GM23338 (cell line): ENCODE measurements at regions not wholly inside any gene's neighbourhood (a gene's known extent, or its start where the extent isn't known, plus 50 kb on each side); places are given as distances from the start of the nearest gene placed in this dataset.

Source experiments
- ATAC-seq: fragments of 200-7000 bp; cut with Tn5 transposase; 3 replicates; pipeline ENCODE4 v1.9.1; 2020
- DNase-seq: peaks from one replicate; pipeline ENCODE4 v3.0.0-alpha.2; 2015; ENCODE audit warnings: low spot score
- H2AFZ ChIP-seq: fragments of 200-600 bp; sonication (generic); 2 replicates; pipeline ENCODE4 v1.8.0; 2016; ENCODE audit warnings: antibody characterized with exemption, mild to moderate bottlenecking, moderate library complexity
- H3F3A ChIP-seq: fragments of 200-600 bp; sonication (generic); replicated peaks from 2 replicates; pipeline ENCODE4 v1.8.0; 2017; ENCODE audit warnings: antibody characterized with exemption, mixed run types, low read depth
- H3K27ac ChIP-seq: fragments of 200-600 bp; sonication (generic); 2 replicates; pipeline ENCODE4 v1.6.1; 2016; ENCODE audit warnings: low read depth
- H3K27me3 ChIP-seq: fragments of 200-600 bp; sonication (generic); 2 replicates; pipeline ENCODE4 v1.8.0; 2016; ENCODE audit warnings: mild to moderate bottlenecking, mixed run types, moderate library complexity; ENCODE audit not compliant: insufficient read depth
- H3K36me3 ChIP-seq: fragments of 200-600 bp; sonication (generic); 2 replicates; pipeline ENCODE4 v1.8.0; 2016; ENCODE audit warnings: mild to moderate bottlenecking; ENCODE audit not compliant: insufficient read depth
- H3K4me1 ChIP-seq: fragments of 200-600 bp; sonication (generic); 2 replicates; pipeline ENCODE4 v1.8.0; 2016; ENCODE audit warnings: mild to moderate bottlenecking, moderate library complexity; ENCODE audit not compliant: insufficient read depth
- H3K4me2 ChIP-seq: fragments of 200-600 bp; sonication (generic); 2 replicates; pipeline ENCODE4 v1.7.1; 2017; ENCODE audit warnings: mixed run types
- H3K4me3 ChIP-seq: fragments of 200-600 bp; sonication (generic); 2 replicates; pipeline ENCODE4 v1.6.1; 2016; ENCODE audit warnings: mixed run types
- H3K79me2 ChIP-seq: fragments of 200-600 bp; sonication (generic); replicated peaks from 2 replicates; pipeline ENCODE4 v1.8.0; 2017; ENCODE audit warnings: mild to moderate bottlenecking; ENCODE audit not compliant: insufficient read depth
- H3K9me2 ChIP-seq: fragments of 200-600 bp; sonication (generic); 2 replicates; pipeline ENCODE4 v1.8.0; 2017; ENCODE audit not compliant: insufficient read depth
- H4K20me1 ChIP-seq: fragments of 200-600 bp; sonication (generic); replicated peaks from 2 replicates; pipeline ENCODE4 v1.8.0; 2017; ENCODE audit warnings: mild to moderate bottlenecking; ENCODE audit not compliant: insufficient read depth
- H3K27ac Mint-ChIP-seq: 2 replicates; pipeline ENCODE4 v1.8.0; 2020; ENCODE audit warnings: inconsistent platforms, mild to moderate bottlenecking, moderate library complexity, mixed read lengths
- H3K27me3 Mint-ChIP-seq: 3 replicates; pipeline ENCODE4 v1.8.0; 2022; ENCODE audit warnings: low read depth, mild to moderate bottlenecking, moderate library complexity, mixed read lengths, inconsistent platforms; ENCODE audit not compliant: insufficient read depth, poor library complexity
- H3K36me3 Mint-ChIP-seq: 3 replicates; pipeline ENCODE4 v1.8.0; 2021; ENCODE audit warnings: low read depth, mild to moderate bottlenecking, inconsistent platforms, moderate library complexity, mixed read lengths
- H3K4me1 Mint-ChIP-seq: 3 replicates; pipeline ENCODE4 v1.8.0; 2020; ENCODE audit warnings: mild to moderate bottlenecking, inconsistent platforms, mixed read lengths
- H3K4me3 Mint-ChIP-seq: 3 replicates; pipeline ENCODE4 v1.8.0; 2021; ENCODE audit warnings: moderate library complexity, mild to moderate bottlenecking, inconsistent platforms, mixed read lengths
- H3K9me3 Mint-ChIP-seq: 3 replicates; pipeline ENCODE4 v1.8.0; 2020; ENCODE audit warnings: moderate library complexity, mild to moderate bottlenecking, inconsistent platforms, mixed read lengths
- CREB1 ChIP-seq: fragments of 250-450 bp; sonication (Bioruptor Pico); IDR thresholded peaks from 2 replicates; pipeline ENCODE4 v1.5.0; 2020; ENCODE audit warnings: low read depth, mild to moderate bottlenecking, moderate library complexity
- EZH2 ChIP-seq: fragments of 200-600 bp; sonication (generic); IDR thresholded peaks from one replicate; pipeline ENCODE4 v1.8.0; 2017; ENCODE audit warnings: antibody characterized with exemption, mild to moderate bottlenecking, low read depth; ENCODE audit not compliant: unreplicated experiment
- EZH2phosphoT487 ChIP-seq: fragments of 200-600 bp; sonication (generic); IDR thresholded peaks from one replicate; pipeline ENCODE4 v1.8.1; 2018; ENCODE audit warnings: antibody characterized with exemption; ENCODE audit not compliant: unreplicated experiment
- JUNB ChIP-seq: IDR thresholded peaks from one replicate; pipeline ENCODE4 v1.6.1; 2016; ENCODE audit warnings: antibody characterized with exemption; ENCODE audit not compliant: unreplicated experiment
- NANOG ChIP-seq: IDR thresholded peaks from 2 replicates; pipeline ENCODE4 v1.6.1; 2016; ENCODE audit warnings: antibody characterized with exemption, borderline replicate concordance
- POLR2AphosphoS5 ChIP-seq: IDR thresholded peaks from 2 replicates; pipeline ENCODE4 v1.6.1; 2016; ENCODE audit warnings: antibody characterized with exemption, low read depth
- STAT1 ChIP-seq: IDR thresholded peaks from one replicate; pipeline ENCODE4 v1.6.1; 2016; ENCODE audit warnings: antibody characterized with exemption; ENCODE audit not compliant: unreplicated experiment
- ZNF114 ChIP-seq: fragments of 250-450 bp; sonication (Bioruptor Pico); IDR thresholded peaks from 2 replicates; pipeline ENCODE4 v1.5.0; 2020; ENCODE audit warnings: mild to moderate bottlenecking, moderate library complexity
- ZNF331 ChIP-seq: fragments of 250-450 bp; sonication (Bioruptor Pico); IDR thresholded peaks from 2 replicates; pipeline ENCODE4 v1.5.0; 2020; ENCODE audit warnings: low read depth, mild to moderate bottlenecking, moderate library complexity
- TF ChIP-seq, protein P1 (sequence below): IDR thresholded peaks from 2 replicates; pipeline ENCODE4 v1.6.1; 2016; ENCODE audit warnings: antibody characterized with exemption
- TF ChIP-seq, protein P2 (sequence below): IDR thresholded peaks from one replicate; pipeline ENCODE4 v1.6.1; 2018; ENCODE audit warnings: antibody characterized with exemption; ENCODE audit not compliant: unreplicated experiment
- TF ChIP-seq, protein P3 (sequence below): fragments of 250-450 bp; sonication (Bioruptor Pico); IDR thresholded peaks from 2 replicates; pipeline ENCODE4 v1.5.0; 2020; ENCODE audit warnings: mild to moderate bottlenecking, moderate library complexity
- TF ChIP-seq, protein P4 (sequence below), 2 experiments: fragments of 200-600 bp in 1 of 2; sonication (generic) in 1 of 2; conservative IDR thresholded peaks; 2 replicates each; pipeline versions ENCODE4 v1.5.1 to v1.6.1; 2016 to 2017; ENCODE audit warnings: antibody characterized with exemption in 2 of 2, low read depth in 2 of 2, mild to moderate bottlenecking in 2 of 2, moderate library complexity in 1 of 2

DNA sequence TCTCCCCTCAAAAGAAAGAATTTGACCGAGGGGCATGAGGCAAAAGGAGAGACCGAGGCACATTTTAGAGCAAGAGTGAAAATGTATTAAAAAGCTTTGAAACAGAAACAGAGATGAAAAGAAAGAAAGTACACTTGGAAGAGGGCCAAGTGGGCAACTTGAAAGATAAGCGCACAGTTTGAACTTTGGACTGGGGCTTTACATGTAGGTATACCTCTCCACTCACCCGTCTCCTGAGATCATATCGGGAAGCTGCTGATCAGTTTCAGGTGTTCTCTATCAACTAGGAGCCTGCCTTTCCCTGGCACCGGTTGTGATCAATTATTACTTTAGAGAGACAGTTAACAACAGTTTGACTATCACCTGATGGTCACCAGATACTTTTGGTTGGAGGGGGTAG is 2666.5 kb downstream of the ARAP2 start:
- Mint-ChIP-seq H3K4me1 (no peaks in the 10 kb centered on the region), H3K9me3 (peaks cover 17% of the 10 kb centered on the region), H3K36me3 (peaks cover 7% of the 10 kb centered on the region; the same call in 2 of the 3 replicates), H3K27me3 (peaks cover 3% of the 10 kb centered on the region), H3K27ac (no peak overlapping the region), H3K4me3 (no peak overlapping the region)
- Histone ChIP-seq H3K27ac (no peak overlapping the region), H3K27me3 (no peaks in the 10 kb centered on the region), H2AFZ (no peak overlapping the region), H3K4me1 (no peaks in the 10 kb centered on the region), H3K4me2 (no peak overlapping the region), H3K79me2 (no peaks in the 10 kb centered on the region), H3K9me2 (peaks cover 3% of the 10 kb centered on the region; the same call in 1 of the 2 replicates), H4K20me1 (no peaks in the 10 kb centered on the region), H3F3A (no peaks in the 10 kb centered on the region), H3K36me3 (no peaks in the 10 kb centered on the region), H3K4me3 (no peak overlapping the region)
- TF ChIP-seq, protein P1, sequence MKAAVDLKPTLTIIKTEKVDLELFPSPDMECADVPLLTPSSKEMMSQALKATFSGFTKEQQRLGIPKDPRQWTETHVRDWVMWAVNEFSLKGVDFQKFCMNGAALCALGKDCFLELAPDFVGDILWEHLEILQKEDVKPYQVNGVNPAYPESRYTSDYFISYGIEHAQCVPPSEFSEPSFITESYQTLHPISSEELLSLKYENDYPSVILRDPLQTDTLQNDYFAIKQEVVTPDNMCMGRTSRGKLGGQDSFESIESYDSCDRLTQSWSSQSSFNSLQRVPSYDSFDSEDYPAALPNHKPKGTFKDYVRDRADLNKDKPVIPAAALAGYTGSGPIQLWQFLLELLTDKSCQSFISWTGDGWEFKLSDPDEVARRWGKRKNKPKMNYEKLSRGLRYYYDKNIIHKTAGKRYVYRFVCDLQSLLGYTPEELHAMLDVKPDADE, result no peak
- TF ChIP-seq, protein P2, sequence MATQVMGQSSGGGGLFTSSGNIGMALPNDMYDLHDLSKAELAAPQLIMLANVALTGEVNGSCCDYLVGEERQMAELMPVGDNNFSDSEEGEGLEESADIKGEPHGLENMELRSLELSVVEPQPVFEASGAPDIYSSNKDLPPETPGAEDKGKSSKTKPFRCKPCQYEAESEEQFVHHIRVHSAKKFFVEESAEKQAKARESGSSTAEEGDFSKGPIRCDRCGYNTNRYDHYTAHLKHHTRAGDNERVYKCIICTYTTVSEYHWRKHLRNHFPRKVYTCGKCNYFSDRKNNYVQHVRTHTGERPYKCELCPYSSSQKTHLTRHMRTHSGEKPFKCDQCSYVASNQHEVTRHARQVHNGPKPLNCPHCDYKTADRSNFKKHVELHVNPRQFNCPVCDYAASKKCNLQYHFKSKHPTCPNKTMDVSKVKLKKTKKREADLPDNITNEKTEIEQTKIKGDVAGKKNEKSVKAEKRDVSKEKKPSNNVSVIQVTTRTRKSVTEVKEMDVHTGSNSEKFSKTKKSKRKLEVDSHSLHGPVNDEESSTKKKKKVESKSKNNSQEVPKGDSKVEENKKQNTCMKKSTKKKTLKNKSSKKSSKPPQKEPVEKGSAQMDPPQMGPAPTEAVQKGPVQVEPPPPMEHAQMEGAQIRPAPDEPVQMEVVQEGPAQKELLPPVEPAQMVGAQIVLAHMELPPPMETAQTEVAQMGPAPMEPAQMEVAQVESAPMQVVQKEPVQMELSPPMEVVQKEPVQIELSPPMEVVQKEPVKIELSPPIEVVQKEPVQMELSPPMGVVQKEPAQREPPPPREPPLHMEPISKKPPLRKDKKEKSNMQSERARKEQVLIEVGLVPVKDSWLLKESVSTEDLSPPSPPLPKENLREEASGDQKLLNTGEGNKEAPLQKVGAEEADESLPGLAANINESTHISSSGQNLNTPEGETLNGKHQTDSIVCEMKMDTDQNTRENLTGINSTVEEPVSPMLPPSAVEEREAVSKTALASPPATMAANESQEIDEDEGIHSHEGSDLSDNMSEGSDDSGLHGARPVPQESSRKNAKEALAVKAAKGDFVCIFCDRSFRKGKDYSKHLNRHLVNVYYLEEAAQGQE, result no peak
- TF ChIP-seq EZH2, result no peak
- TF ChIP-seq ZNF331 (CRISPR knock-in tag), result no peak
- TF ChIP-seq, protein P3, sequence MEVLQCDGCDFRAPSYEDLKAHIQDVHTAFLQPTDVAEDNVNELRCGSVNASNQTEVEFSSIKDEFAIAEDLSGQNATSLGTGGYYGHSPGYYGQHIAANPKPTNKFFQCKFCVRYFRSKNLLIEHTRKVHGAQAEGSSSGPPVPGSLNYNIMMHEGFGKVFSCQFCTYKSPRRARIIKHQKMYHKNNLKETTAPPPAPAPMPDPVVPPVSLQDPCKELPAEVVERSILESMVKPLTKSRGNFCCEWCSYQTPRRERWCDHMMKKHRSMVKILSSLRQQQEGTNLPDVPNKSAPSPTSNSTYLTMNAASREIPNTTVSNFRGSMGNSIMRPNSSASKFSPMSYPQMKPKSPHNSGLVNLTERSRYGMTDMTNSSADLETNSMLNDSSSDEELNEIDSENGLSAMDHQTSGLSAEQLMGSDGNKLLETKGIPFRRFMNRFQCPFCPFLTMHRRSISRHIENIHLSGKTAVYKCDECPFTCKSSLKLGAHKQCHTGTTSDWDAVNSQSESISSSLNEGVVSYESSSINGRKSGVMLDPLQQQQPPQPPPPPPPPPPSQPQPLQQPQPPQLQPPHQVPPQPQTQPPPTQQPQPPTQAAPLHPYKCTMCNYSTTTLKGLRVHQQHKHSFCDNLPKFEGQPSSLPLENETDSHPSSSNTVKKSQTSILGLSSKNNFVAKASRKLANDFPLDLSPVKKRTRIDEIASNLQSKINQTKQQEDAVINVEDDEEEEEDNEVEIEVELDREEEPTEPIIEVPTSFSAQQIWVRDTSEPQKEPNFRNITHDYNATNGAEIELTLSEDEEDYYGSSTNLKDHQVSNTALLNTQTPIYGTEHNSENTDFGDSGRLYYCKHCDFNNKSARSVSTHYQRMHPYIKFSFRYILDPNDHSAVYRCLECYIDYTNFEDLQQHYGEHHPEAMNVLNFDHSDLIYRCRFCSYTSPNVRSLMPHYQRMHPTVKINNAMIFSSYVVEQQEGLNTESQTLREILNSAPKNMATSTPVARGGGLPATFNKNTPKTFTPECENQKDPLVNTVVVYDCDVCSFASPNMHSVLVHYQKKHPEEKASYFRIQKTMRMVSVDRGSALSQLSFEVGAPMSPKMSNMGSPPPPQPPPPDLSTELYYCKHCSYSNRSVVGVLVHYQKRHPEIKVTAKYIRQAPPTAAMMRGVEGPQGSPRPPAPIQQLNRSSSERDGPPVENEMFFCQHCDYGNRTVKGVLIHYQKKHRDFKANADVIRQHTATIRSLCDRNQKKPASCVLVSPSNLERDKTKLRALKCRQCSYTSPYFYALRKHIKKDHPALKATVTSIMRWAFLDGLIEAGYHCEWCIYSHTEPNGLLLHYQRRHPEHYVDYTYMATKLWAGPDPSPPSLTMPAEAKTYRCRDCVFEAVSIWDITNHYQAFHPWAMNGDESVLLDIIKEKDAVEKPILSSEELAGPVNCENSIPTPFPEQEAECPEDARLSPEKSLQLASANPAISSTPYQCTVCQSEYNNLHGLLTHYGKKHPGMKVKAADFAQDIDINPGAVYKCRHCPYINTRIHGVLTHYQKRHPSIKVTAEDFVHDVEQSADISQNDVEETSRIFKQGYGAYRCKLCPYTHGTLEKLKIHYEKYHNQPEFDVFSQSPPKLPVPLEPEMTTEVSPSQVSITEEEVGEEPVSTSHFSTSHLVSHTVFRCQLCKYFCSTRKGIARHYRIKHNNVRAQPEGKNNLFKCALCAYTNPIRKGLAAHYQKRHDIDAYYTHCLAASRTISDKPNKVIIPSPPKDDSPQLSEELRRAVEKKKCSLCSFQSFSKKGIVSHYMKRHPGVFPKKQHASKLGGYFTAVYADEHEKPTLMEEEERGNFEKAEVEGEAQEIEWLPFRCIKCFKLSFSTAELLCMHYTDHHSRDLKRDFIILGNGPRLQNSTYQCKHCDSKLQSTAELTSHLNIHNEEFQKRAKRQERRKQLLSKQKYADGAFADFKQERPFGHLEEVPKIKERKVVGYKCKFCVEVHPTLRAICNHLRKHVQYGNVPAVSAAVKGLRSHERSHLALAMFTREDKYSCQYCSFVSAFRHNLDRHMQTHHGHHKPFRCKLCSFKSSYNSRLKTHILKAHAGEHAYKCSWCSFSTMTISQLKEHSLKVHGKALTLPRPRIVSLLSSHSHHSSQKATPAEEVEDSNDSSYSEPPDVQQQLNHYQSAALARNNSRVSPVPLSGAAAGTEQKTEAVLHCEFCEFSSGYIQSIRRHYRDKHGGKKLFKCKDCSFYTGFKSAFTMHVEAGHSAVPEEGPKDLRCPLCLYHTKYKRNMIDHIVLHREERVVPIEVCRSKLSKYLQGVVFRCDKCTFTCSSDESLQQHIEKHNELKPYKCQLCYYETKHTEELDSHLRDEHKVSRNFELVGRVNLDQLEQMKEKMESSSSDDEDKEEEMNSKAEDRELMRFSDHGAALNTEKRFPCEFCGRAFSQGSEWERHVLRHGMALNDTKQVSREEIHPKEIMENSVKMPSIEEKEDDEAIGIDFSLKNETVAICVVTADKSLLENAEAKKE (CRISPR knock-in tag), result no peak
- TF ChIP-seq EZH2phosphoT487, result no peak
- TF ChIP-seq CREB1, result no peak
- no peak for TF ChIP-seq NANOG
- TF ChIP-seq JUNB, result no peak
- TF ChIP-seq ZNF114 (CRISPR knock-in tag), result no peak
- no peak for TF ChIP-seq POLR2AphosphoS5
- TF ChIP-seq STAT1, result no peak
- TF ChIP-seq, protein P4, sequence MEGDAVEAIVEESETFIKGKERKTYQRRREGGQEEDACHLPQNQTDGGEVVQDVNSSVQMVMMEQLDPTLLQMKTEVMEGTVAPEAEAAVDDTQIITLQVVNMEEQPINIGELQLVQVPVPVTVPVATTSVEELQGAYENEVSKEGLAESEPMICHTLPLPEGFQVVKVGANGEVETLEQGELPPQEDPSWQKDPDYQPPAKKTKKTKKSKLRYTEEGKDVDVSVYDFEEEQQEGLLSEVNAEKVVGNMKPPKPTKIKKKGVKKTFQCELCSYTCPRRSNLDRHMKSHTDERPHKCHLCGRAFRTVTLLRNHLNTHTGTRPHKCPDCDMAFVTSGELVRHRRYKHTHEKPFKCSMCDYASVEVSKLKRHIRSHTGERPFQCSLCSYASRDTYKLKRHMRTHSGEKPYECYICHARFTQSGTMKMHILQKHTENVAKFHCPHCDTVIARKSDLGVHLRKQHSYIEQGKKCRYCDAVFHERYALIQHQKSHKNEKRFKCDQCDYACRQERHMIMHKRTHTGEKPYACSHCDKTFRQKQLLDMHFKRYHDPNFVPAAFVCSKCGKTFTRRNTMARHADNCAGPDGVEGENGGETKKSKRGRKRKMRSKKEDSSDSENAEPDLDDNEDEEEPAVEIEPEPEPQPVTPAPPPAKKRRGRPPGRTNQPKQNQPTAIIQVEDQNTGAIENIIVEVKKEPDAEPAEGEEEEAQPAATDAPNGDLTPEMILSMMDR (conservative IDR thresholded peaks at IDR 0.05; ENCODE audit: low read depth in 2 of 2), result no peak
- ATAC-seq (no peak), DNase-seq (no peak)
